HG02973 (cell line): ENCODE measurements at regions not wholly inside any gene's neighbourhood (a gene's known extent, or its start where the extent isn't known, plus 50 kb on each side); places are given as distances from the start of the nearest gene placed in this dataset.

ENCODE experiments used
- ATAC-seq: cut with Tn5 transposase; IDR thresholded peaks from one replicate; pipeline ENCODE4 v1.9.1; 2021; ENCODE audit warnings: moderate library complexity; ENCODE audit not compliant: unreplicated experiment

DNA sequence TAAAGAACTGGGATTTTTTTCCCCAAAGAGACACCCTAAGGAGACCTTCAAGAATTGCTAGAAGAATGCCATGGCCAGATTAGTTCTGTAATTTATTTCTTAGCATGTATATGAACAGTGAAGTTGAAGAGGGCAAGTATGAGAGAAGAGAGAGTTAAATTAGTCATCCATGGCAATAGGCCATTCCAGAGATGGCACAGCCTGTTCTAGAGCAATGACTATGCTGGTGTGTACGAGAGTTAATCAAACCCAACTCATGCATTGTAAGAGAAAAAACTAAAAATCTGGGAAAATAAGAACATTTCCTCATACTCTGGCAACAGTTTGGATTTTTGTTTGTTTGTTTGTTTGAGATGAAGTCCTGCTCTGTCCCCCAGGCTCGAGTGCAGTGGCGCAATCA, 112.1 kb upstream of the PIK3C3 start:
- ATAC-seq, result no peak

DNA sequence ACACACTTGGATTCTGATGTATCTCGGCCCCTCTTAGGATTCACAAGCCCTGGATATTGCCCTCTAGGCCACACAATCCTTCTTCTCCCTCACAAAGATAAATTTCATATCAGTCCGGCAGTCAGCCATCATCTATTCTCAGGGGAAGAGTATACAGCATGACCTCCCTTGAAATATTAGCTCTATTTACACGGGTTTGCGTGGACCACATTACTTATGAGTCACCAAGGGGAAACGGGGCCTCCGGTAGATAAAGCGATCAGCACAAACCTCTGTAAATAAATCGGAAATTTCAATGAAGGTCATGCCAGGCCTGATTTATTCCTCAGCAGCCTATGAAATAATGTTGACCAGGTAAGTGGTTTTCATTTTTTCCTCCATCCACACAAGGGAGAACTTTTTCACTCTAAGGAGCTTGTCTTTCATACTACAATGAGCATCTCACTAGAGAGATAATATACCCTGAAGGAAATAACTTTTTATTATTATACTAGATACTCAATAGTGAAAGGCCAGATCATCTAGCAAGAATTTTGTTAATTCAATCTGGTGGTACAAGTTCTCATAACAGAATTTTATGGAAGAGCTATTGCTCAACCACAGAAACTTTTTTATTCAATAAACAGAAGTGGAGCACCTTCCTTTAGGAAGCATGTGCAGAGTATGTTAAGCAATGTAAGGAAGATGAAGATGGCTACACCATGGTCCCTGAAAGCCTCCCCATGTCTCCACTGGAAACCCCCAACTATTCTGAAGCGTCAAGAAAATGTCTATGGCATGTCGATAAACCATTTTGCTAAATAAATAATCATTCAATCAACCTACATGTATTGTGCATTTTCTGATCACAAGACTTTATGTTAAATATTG, 125.2 kb upstream of the PIK3C3 start:
- ATAC-seq, result no peak

DNA sequence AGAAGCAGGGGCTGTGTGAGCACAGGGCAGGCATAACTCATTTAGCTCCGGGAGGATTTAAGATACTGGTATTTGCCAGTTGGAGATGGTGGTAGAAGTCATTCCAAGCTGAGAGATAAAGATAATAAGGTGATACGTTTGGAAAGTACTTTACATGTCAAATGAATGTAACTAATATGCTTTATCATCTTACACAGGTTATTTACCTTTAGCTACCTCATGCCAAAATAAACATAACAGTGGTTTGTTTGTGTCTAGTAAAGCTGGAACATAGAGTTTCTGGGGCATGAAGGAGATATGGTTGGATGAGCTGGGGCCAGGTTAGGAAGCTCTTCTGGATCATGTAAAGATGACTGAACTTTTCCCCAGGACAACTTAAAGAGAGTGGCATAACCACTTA, 126.9 kb upstream of the PIK3C3 start:
- no peak for ATAC-seq

DNA sequence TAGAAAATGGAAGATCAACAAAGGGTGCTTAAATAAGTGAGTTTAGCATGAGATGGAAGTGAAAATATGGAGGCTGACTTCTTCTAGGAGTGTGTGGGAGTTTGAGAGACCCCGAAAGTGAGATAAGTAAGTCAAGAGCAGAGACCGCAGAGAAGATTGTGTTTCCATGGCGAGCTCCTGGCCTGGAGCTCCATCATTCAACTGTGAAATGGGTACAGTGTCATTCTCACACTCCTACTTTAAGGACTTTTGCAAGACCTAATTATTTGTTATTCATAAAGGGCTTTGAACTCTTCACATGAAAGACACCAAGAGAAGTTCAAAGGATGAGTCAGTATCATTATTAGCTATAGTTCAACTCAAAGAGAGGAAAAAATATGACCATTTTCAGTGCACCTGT, 134.2 kb upstream of the PIK3C3 start:
- no peak for ATAC-seq

DNA sequence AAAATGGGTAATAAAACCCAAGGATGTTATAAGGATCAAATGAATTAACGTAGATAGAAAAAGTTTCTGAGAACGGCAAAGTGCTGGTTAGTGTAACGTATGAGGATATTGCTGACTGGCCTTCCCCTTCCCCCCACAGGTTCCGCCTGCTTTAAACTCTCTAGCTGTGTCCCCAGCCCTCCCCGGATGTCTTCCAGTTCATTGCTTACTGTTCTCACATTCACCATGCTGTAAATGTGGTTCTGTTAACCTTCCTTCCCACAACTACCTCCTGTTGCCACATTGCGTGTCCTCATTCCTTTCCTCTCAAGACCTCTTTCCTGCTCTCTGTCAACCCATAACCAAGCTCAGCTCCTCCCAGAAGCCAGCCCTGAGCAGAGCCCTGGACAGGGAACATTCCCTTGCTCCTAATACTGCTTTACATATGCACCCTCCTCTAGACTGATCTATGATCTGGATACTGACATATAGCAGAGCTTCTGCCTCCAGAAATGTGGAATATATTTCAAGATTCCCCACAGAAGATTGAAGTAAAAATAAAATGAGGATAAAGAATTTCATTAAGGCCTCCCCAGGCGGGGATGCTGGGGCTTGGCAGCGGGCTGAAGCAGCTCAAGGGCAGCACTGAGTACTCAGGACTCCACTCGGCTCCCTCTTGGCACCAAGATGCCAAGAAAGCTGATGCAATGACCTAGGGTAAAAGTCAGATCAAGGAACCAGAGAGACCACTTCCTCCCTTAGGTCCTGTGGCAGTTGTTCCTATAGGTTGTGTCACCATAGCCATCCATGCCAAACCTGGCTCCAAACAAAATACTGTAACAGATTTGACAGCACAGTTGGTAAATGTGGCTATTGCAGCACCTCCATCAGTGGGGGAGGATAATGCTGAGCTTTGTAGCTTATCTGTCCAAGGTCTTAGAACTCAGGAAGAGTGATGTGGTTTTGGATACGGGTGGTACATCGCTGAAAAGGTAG, 136.4 kb upstream of the PIK3C3 start:
- ATAC-seq, result no peak

DNA sequence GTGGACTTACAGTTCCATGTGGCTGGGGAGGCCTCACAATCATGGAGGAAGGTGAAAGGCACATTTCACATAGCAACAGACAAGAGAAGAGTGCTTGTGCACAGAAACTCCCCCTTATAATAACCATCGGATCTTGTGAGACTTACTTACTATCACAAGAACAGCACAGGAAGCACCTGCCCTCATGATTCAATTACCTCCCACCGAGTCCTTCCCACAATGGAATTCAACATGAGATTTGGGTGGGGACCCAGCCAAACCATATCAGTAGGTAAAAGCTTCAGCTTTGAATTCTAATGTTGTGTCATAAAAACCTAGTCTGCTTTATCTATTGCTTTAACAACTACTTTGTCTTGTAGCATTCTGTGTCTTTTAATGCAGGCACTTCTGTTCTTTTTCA, 140.4 kb upstream of the PIK3C3 start:
- ATAC-seq, result no peak

DNA sequence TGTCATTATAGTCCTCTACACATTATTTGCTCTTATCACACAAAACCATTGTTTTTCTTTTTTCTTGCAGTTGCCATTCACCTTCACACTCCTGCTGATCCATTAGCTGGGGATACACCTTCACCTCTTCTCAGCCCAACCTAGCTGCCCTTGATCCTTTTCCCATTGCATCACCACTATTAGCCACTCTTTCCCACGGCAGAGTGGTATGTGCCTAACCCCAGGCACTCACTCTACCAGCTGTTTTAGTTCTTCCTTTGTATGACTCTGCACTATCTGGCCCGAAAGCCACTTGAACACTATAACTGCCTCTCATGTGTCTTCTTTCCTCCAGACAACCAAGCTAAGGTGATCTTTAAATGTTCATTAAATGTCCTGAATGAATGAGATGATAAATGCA, 145.4 kb upstream of the PIK3C3 start:
- no peak for ATAC-seq

DNA sequence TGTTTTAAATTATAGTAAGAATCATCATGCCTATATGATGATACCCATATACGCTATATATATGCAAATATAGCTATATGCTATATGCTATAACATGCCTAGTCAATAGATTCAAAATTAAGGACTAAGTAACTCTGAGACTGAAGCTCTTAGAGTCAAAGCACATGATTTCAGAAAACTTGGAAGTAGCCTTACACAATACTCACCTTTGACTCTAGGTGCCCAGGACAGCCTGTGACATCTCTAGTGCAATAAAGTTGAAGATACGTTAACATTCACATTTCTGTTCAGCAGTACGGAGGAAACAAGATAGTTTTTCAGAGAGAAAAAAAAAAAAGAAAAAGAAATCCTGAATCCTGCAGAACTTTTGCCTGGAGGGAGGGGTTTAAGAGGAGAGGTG, 149.7 kb upstream of the PIK3C3 start:
- ATAC-seq, result no peak

DNA sequence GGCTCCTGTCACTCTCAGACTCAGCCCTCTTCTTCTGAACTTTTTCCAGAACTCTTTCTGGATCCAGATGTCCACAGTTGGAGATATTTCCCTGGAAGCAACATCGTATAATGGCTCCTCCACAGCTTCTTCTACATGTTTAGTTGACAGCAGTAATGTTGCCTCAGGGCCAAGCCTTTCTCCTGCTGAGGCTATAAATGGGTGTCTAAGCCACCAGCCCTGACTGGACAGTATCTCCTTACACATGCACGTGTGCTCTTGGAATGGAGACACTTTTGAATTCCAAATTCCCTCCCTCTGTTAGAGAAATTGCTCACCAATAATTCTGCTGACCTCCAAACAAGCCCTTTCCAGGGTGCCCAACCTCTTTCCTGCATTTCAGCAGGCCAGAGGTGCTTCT, 156.2 kb upstream of the PIK3C3 start:
- ATAC-seq, result no peak

DNA sequence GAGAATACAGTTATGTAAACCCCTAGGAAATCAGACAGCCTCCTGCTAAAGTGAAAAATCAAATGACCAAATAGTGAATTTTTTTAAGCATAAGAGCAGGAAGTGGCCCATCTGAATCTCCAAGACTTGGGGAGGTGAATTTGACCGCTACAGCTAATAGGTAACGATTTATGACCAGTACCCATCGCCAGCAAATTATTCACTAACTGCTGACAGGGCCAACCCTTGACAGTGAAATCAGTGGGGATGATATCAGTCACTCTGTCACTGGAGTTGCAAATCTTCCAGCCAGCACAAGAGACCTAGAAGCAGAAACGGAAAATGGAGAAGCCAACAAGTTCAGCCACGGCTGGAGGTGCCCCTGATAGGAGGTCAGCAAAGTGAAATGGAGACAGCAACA, 164.3 kb upstream of the PIK3C3 start:
- ATAC-seq, result no peak

DNA sequence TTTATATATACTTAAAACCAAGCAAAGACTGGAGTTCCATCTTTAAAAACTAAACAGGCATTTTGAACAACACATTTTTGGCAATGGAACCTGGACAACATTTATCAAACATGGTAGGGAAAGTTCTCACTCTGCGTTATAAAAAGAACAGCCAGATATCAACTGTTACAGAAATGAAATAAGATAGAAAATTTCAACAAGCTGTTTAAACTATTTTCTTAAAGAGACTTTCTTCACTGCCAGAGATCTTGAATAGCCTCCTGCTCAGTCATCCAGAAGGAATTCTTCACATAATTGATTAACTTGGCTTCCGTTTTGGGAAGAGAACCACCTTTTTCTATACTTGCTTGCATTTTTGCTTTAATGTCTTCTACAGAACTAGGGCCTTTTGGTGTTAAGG, 166.0 kb upstream of the PIK3C3 start:
- no peak for ATAC-seq

DNA sequence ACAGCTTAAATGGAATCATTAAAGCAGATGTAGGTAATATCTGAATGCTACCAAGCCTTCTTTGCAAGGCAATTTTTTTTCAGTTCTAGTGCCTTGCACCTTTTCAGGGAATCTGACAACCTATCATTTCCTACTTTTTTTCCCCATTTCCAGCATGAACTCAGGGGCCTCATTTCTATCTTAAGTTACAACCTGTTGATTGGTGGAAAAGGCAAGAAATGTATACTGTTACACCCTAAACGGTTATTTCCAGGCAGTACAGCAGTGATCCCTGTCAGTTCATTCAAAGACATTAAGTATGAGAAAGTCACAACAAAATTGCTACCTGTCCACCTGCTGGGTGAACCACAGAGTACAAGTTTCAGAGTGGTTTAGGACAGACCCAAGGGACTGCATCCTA, 171.2 kb upstream of the PIK3C3 start:
- ATAC-seq, result no peak

DNA sequence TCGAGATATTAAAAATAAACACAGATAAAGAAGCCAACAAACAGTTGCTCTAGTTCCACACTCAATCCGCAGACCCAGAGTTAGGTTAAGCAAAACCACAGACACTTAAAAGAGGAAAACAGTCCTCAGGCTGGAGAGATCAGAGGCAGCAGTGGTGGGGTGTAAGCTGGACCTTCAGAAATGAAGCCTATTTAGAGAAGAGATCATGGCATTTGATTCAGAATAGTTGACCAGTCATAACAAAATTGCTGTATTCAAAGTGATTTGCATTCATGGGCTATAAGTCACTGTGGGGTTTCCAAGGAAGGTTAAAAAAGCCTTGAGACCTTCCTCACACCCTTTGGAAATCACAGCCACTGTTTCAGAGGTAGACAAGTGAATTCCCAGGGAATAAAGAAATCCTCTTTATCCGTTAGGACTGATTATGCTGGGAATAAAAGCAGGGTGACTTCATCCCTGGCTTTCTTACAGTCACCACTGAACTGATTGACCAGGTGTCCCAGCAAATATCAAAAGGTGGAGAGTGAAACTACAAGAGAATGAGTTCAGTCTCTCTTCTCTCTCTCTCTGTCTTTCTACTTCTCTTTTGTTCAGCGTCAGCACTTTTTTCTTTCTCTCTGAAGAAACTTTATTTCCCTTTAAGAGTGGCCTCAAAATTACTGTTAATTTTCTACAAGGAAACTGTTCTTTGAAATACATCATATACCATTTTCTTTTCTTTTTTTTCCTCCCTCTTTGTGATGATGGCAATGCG, 171.8 kb upstream of the PIK3C3 start:
- ATAC-seq, result no peak

DNA sequence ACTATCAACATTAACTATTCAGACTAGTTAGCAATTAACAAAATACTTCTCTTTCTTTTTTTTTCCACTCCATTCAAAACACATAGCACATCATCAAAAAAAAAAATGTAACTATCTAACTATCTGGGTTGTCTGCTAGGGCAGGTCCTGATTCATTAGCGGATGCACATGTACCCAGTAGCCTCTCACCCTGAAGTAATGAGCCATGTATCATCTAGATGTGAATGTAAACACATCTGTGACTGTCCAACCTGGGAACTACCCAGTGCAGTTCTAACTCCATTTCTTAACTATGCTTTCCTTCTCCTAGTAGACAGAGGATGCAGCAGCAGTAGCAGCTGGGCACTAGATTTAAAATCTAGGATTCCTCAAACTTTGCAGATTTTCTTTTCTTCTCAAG, 183.1 kb upstream of the PIK3C3 start:
- no peak for ATAC-seq

DNA sequence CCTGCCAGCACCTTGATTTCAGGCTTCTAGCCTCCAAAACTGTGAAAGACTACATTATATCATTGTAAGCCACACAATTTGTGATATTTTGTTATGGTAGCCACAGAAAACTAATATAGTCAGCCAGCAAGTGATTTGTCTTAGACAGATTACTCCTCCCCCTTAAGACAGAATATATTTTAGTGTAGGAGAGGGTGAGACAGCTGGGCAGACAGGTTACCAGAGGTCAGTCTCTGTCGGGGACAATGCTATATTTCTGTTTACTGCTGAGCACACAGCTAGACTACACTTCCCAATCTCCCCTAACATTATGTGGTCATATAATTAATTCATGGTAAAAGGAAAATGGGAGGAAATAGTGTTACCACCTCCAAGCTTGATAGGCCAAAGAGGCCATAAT, 185.8 kb upstream of the PIK3C3 start:
- no peak for ATAC-seq

DNA sequence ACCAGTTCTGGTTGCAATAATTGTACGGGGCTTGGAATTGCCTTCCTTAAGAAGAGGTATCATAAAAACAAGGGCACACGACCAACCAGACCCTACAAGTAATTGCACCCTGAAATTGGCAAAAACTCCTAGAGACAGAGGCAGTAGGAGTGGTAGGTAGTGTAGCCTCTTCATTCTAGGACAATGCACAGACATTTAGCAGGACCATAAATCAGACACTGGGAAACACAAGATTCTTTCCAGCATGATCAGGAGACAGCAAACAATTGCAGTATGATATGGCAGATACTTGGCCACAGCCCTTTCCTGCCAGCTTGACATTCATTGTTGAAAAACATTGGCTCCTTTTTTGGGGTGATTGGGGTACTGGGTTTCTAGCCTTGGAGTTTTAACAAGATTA, 186.6 kb upstream of the PIK3C3 start:
- ATAC-seq, result no peak

DNA sequence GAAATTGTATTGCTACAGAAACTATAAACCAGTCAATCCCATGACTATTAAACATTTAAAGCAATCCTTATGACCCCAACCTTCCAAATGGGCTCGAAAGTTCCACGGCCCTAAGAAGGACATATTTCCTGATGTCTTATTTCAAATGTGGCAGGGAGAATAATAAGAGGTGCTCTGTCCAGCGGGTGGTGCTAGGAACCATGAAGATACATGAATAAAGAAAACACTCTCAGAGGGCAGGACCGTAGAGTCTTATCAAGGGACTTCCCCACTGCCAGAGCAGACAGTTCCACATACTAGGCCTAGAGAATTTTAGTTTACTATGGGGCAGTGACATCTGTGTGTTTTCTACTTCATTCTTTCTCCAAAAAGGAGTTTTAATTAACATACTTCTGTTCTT, 187.1 kb upstream of the PIK3C3 start:
- no peak for ATAC-seq

DNA sequence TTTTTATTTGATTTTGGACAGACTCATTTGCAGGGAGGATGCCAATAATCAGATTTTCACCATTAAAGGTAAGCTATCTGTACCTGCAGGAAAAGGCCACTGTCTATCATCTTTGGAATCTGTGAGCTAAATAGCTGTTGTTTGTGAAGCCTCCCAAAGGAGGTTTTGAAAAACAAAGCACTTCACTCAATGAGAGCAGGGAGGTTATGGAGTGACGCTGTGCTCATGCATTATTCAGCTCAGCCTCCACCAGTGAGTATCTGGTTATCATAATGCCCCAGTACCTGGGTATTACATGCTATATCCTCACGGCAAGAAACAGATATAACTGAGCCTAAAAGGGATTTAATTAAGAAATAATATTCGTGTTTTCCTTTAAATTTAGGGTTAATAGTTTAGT, 189.6 kb upstream of the PIK3C3 start:
- no peak for ATAC-seq

DNA sequence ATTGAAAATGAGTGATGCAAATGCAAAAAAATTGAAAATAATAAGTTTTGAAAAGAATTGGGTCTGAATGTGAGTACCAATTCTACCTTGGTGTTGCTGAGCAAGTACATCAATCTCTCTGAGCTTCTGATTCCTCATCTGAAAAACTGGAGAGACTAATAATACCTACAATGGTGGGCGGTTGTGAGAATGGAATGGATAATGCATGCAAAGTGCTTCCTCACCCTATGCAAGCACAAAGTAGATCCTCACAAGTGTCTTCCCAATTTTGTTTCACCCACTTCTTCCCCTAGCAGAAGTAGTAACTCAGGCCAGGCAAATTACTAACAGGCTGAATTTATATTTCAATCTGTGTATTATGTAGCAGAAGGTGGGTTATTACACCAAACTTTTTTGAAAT, 191.7 kb upstream of the PIK3C3 start:
- no peak for ATAC-seq

DNA sequence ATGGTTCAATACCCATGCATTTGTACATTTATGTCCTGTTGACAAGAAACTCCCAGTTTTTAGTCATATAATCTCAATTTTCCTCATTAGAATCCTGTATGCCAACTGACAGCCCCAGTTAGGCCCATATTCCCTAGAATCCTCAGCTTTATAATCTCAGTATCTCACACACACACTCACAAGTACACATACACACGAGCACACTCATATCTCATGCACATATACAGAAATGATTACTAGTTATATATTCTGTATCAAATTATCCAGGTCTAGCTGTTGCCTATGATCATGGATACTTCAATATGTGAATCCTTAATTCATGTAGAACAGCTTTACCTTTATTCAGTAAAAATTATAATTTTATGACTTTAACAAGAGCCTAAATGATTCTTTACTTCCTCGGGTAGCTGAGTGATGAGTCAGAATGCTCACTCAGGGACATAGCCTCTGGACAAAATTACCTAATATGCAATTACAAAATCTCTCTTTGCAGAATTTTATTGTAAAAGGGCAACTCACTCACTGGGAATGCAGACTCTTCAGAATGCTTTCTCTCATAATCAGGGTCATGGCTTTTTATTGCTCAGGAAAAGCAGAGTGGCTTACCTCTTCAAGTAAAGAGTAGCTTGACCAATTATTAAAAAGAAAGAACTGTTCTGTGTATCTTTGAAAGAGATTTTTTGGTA, 193.6 kb upstream of the PIK3C3 start:
- ATAC-seq, result no peak

DNA sequence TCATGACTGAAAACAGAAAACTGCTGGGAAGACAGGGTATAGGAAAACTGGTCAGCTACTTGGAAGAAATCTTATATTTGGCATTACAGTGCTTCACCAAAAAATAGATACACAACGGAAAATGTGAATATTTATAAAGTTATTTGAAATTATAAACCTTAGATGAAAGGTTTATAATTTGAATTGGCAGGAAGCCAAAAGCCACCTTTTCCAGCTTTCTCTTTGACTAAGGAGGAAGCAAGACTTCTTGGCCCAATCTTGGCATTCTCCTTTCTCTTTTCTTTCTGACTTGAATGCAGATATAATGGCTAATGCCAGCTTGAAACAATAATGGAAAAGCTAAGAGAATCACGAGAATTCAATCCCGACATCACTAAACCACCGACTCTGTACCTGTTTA, 196.5 kb upstream of the PIK3C3 start:
- ATAC-seq, result no peak
